ENCODE measurements at regions not wholly inside any gene's neighbourhood (a gene's known extent, or its start where the extent isn't known, plus 50 kb on each side); places are given as distances from the start of the nearest gene placed in this dataset.

GRCh38 chr18:53764086-53764485 is 460.4 kb downstream of the MBD2 start:
- H3K4me3 ChIP-seq (replicated peaks; ENCODE audit: low read depth, low read length): no peak overlapping the region
- TF ChIP-seq, protein P1, sequence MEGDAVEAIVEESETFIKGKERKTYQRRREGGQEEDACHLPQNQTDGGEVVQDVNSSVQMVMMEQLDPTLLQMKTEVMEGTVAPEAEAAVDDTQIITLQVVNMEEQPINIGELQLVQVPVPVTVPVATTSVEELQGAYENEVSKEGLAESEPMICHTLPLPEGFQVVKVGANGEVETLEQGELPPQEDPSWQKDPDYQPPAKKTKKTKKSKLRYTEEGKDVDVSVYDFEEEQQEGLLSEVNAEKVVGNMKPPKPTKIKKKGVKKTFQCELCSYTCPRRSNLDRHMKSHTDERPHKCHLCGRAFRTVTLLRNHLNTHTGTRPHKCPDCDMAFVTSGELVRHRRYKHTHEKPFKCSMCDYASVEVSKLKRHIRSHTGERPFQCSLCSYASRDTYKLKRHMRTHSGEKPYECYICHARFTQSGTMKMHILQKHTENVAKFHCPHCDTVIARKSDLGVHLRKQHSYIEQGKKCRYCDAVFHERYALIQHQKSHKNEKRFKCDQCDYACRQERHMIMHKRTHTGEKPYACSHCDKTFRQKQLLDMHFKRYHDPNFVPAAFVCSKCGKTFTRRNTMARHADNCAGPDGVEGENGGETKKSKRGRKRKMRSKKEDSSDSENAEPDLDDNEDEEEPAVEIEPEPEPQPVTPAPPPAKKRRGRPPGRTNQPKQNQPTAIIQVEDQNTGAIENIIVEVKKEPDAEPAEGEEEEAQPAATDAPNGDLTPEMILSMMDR (IDR thresholded peaks at IDR 0.05; ENCODE audit: low read length, missing control alignments): no peak
- no peak for DNase-seq (ENCODE audit: low read depth)

DNA sequence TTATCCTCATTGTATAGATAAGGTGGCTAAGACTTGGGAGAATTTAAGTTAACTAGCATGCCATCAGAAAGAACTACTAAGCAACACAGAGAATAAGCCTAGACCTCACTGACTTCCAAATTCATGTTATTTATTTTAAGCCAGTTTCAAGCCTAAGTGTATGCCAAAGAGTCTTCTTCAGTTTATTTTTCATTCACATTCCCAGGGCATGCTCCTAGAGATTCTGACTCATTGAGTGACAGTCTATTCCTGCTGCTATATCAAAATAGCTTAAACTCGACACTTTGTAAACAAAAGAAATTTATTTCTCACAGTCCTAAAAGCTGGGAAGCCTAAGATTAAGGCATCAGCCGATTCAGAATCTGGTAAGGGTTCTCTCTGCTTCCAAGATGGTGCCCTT is 467.1 kb downstream of the MBD2 start:
- TF ChIP-seq, protein P1 (IDR thresholded peaks at IDR 0.05; ENCODE audit: low read length, missing control alignments): no peak
- DNase-seq (ENCODE audit: low read depth): no peak

DNA sequence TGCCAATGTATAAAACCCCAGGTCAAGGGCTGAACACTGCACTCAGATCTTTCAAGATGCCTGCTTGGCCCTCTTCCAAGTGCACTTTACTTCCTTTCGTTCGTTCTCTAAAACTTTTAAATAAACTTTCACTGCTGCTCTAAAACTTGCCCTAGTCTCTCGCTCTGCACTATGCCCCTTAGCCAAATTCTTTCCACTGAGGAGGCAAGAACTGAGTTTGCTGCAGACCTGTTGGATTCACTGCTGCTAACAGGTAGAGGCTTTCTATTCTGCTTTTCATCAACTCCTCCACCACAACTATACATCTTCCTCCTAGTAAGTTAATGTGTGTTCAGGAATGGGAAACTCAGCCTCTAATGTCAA is 467.9 kb downstream of the MBD2 start:
- H3K4me3 ChIP-seq (replicated peaks; ENCODE audit: low read depth, low read length): no peak overlapping the region
- DNase-seq (ENCODE audit: low read depth): no peak
- TF ChIP-seq, protein P1 (IDR thresholded peaks at IDR 0.05; ENCODE audit: low read length, missing control alignments): no peak

More for the DNA sequence above, 467.1 kb downstream of the MBD2 start:
- H3K4me3 ChIP-seq (replicated peaks; ENCODE audit: low read depth, low read length): no peak overlapping the region

DNA sequence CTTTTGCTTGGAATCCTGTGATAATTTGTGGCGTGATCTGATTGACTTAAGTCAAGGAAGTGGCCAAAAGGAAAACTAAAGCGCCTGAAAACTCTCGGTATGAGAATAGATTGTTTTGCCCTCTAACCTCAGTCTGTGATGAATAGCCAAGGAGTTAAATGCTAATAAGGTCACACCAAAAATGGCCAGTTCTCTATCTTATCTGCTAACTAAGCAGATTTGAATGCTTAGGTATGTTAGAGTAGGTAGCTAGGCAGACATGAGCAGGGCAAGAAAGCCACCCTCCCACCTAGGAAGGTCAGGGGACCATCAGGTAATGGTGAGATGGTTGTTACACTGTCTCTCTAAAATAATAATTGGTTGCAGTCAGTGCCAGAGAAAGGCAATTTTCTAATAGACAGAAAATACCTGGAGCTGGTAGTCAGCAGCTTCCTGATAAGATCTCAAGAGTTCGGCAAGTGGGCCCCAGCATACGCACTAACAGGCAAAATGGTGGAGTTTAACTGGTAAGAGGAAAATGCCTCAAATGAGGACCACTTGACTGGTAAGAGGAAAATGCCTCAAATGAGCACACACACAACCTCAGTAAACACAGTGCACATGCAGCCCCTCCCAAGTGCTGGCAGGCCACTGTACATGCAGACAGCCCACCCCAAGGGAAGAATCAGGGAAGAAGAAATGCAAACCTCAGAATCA is 468.4 kb downstream of the MBD2 start:
- DNase-seq (ENCODE audit: low read depth): no peak
- TF ChIP-seq, protein P1 (IDR thresholded peaks at IDR 0.05; ENCODE audit: low read length, missing control alignments): no peak

GRCh38 chr18:53754154-53754553 is 470.3 kb downstream of the MBD2 start:
- no peak for DNase-seq (ENCODE audit: low read depth)
- TF ChIP-seq, protein P1 (IDR thresholded peaks at IDR 0.05; ENCODE audit: low read length, missing control alignments): no peak
- no peak overlapping the region for H3K4me3 ChIP-seq (replicated peaks; ENCODE audit: low read depth, low read length)

More for the DNA sequence above, 468.4 kb downstream of the MBD2 start:
- H3K4me3 ChIP-seq (replicated peaks; ENCODE audit: low read depth, low read length): no peak overlapping the region

DNA sequence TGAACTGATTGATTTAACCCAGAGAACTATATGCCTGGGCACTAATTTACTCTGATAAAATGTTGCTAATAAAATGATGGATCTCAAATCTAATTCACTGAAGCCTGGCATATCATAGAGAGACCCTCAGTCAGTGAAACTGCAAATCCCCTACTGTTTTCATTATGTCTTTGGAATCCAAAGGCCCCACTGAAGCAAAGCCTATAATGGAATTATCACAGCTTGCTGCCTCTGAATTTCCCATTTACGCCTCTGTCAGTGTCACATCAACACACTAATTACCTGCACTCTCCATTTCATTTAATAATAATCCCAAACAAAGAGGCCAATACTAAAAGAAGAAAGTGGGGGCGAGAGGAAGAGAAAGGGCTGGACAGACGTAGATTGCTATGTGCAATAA is 470.9 kb downstream of the MBD2 start:
- no peak for DNase-seq (ENCODE audit: low read depth)
- no peak overlapping the region for H3K4me3 ChIP-seq (replicated peaks; ENCODE audit: low read depth, low read length)
- TF ChIP-seq, protein P1 (IDR thresholded peaks at IDR 0.05; ENCODE audit: low read length, missing control alignments): no peak

- DNase-seq (ENCODE audit: low read depth): no peak
- H3K4me3 ChIP-seq (replicated peaks; ENCODE audit: low read depth, low read length): no peak overlapping the region
- TF ChIP-seq, protein P1 (IDR thresholded peaks at IDR 0.05; ENCODE audit: low read length, missing control alignments): no peak
These were observed 471.6 kb downstream of the MBD2 start for GRCh38 chr18:53752781-53753367.

All from fibroblast of pulmonary artery (primary cell).